Loucy (cell line): ENCODE measurements at regions not wholly inside any gene's neighbourhood (a gene's known extent, or its start where the extent isn't known, plus 50 kb on each side); places are given as distances from the start of the nearest gene placed in this dataset.

Experiments
- H2AFZ ChIP-seq: fragments of 200-600 bp; sonication (generic); 2 replicates; pipeline ENCODE4 v1.6.0; 2016; ENCODE audit warnings: antibody characterized with exemption, mild to moderate bottlenecking, low read length, moderate library complexity
- H3F3A ChIP-seq: fragments of 200-600 bp; 2 replicates; pipeline ENCODE4 v1.6.0; 2016; ENCODE audit warnings: antibody characterized with exemption, low read depth, mild to moderate bottlenecking
- H3K27me3 ChIP-seq: fragments of 200-600 bp; sonication (generic); 2 replicates; pipeline ENCODE4 v1.6.1; 2014; ENCODE audit warnings: low read length, mild to moderate bottlenecking; ENCODE audit not compliant: insufficient read depth, poor library complexity, severe bottlenecking
- H3K36me3 ChIP-seq: fragments of 200-600 bp; sonication (generic); 2 replicates; pipeline ENCODE4 v1.6.1; 2016; ENCODE audit warnings: low read length; ENCODE audit not compliant: insufficient read depth
- H3K4me1 ChIP-seq: fragments of 200-600 bp; sonication (generic); 2 replicates; pipeline ENCODE4 v1.5.1; 2014; ENCODE audit warnings: low read length, mild to moderate bottlenecking; ENCODE audit not compliant: insufficient read depth, poor library complexity, severe bottlenecking
- H3K4me2 ChIP-seq: fragments of 200-600 bp; sonication (generic); 2 replicates; pipeline ENCODE4 v1.6.0; 2014; ENCODE audit warnings: antibody characterized with exemption, low read length, low read depth, mild to moderate bottlenecking; ENCODE audit not compliant: poor library complexity, severe bottlenecking
- H3K4me3 ChIP-seq: fragments of 200-600 bp; sonication (generic); 2 replicates; pipeline ENCODE4 v1.5.1; 2014; ENCODE audit warnings: low read length, mild to moderate bottlenecking, mixed read lengths; ENCODE audit not compliant: poor library complexity, severe bottlenecking
- H3K79me2 ChIP-seq: fragments of 200-600 bp; sonication (generic); 2 replicates; pipeline ENCODE4 v1.6.1; 2014; ENCODE audit warnings: low read length; ENCODE audit not compliant: insufficient read depth
- H3K9ac ChIP-seq: fragments of 200-600 bp; sonication (generic); 2 replicates; pipeline ENCODE4 v1.6.0; 2014; ENCODE audit warnings: mild to moderate bottlenecking, low read depth, low read length, moderate library complexity; ENCODE audit not compliant: poor library complexity, severe bottlenecking
- H3K9me2 ChIP-seq: fragments of 200-600 bp; sonication (generic); replicated peaks from 2 replicates; pipeline ENCODE4 v1.6.1; 2016; ENCODE audit warnings: low read depth, low read length, mixed read lengths
- H3K9me3 ChIP-seq: fragments of 200-600 bp; sonication (generic); 2 replicates; pipeline ENCODE4 v1.6.1; 2014; ENCODE audit warnings: mild to moderate bottlenecking, antibody characterized with exemption, low read length, low read depth; ENCODE audit not compliant: insufficient read depth
- H4K20me1 ChIP-seq: fragments of 200-600 bp; sonication (generic); 2 replicates; pipeline ENCODE4 v1.6.0; 2014; ENCODE audit warnings: antibody characterized with exemption, low read length, mild to moderate bottlenecking; ENCODE audit not compliant: insufficient read depth, poor library complexity, severe bottlenecking
- CTCF ChIP-seq: fragments of 200-600 bp; sonication (generic); conservative IDR thresholded peaks from 2 replicates; pipeline ENCODE4 v1.5.1; 2014; ENCODE audit warnings: mild to moderate bottlenecking, antibody characterized with exemption, low read length
- EZH2phosphoT487 ChIP-seq: fragments of 200-600 bp; IDR thresholded peaks from 2 replicates; pipeline ENCODE4 v1.6.1; 2018; ENCODE audit warnings: antibody characterized with exemption, mild to moderate bottlenecking, moderate library complexity, borderline replicate concordance

- no peaks in the 10 kb centered on the region for H3K9me2 ChIP-seq
- no peaks in the 10 kb centered on the region for H3K79me2 ChIP-seq
- H3K36me3 ChIP-seq = no peaks in the 10 kb centered on the region
- H3K27me3 ChIP-seq = no peaks in the 10 kb centered on the region
- H3K4me2 ChIP-seq = no peak overlapping the region
- no peak for TF ChIP-seq EZH2phosphoT487
- no peak for TF ChIP-seq CTCF
- no peaks in the 10 kb centered on the region for H3K9me3 ChIP-seq
- no peak overlapping the region for H3K4me3 ChIP-seq
- no peak overlapping the region for H2AFZ ChIP-seq
- H4K20me1 ChIP-seq = no peaks in the 10 kb centered on the region
- no peaks in the 10 kb centered on the region for H3F3A ChIP-seq
- no peak overlapping the region for H3K9ac ChIP-seq
- H3K4me1 ChIP-seq = no peaks in the 10 kb centered on the region
Observed at GRCh38 chr3:118754406-118755252, 280.0 kb downstream of the IGSF11 start.

GRCh38 chr3:118755253-118755801 lies 279.3 kb downstream of the IGSF11 start:
- no peak overlapping the region for H3K9ac ChIP-seq
- H3K27me3 ChIP-seq = no peaks in the 10 kb centered on the region
- H3K36me3 ChIP-seq = no peaks in the 10 kb centered on the region
- no peaks in the 10 kb centered on the region for H4K20me1 ChIP-seq
- H3K4me1 ChIP-seq = no peaks in the 10 kb centered on the region
- no peaks in the 10 kb centered on the region for H3K9me2 ChIP-seq
- no peak overlapping the region for H2AFZ ChIP-seq
- H3K9me3 ChIP-seq = no peaks in the 10 kb centered on the region
- TF ChIP-seq EZH2phosphoT487 (no peak), CTCF (no peak)
- H3K79me2 ChIP-seq = no peaks in the 10 kb centered on the region
- H3K4me3 ChIP-seq = no peak overlapping the region
- H3F3A ChIP-seq = no peaks in the 10 kb centered on the region
- no peak overlapping the region for H3K4me2 ChIP-seq

- Histone ChIP-seq H3K9me2 (no peaks in the 10 kb centered on the region), H2AFZ (no peak overlapping the region), H3K4me1 (no peaks in the 10 kb centered on the region), H3K9me3 (no peaks in the 10 kb centered on the region), H4K20me1 (no peaks in the 10 kb centered on the region), H3K9ac (no peak overlapping the region), H3K4me2 (no peak overlapping the region), H3K4me3 (no peak overlapping the region), H3K27me3 (no peaks in the 10 kb centered on the region), H3K36me3 (no peaks in the 10 kb centered on the region), H3F3A (no peaks in the 10 kb centered on the region), H3K79me2 (no peaks in the 10 kb centered on the region)
- no peak for TF ChIP-seq EZH2phosphoT487
- TF ChIP-seq CTCF = no peak
Observed at GRCh38 chr3:118760585-118761290, 273.9 kb downstream of the IGSF11 start.
